HL-60 (cell line): ENCODE measurements at regions not wholly inside any gene's neighbourhood (a gene's known extent, or its start where the extent isn't known, plus 50 kb on each side); places are given as distances from the start of the nearest gene placed in this dataset.

Experiments
- DNase-seq, 2 experiments: peaks; one replicate each; pipeline ENCODE4 v3.0.0-alpha.2; 2010 to 2020; ENCODE audit warnings: low read depth in 1 of 2, low spot score in 1 of 2
- H3K27ac ChIP-seq: fragments of 250-450 bp; sonication (Bioruptor Pico); replicated peaks from 2 replicates; pipeline ENCODE4 v1.5.1; 2020; ENCODE audit warnings: mild to moderate bottlenecking, moderate library complexity
- H3K27me3 ChIP-seq: fragments of 250-450 bp; sonication (Bioruptor Pico); 2 replicates; pipeline ENCODE4 v1.5.1; 2021; ENCODE audit warnings: mild to moderate bottlenecking, moderate library complexity; ENCODE audit not compliant: insufficient read depth, poor library complexity, severe bottlenecking
- H3K4me3 ChIP-seq: replicated peaks from 2 replicates; pipeline ENCODE4 v1.5.1; 2011; ENCODE audit warnings: mild to moderate bottlenecking, control low read depth, low read length; ENCODE audit not compliant: insufficient read depth
- GABPA ChIP-seq: IDR thresholded peaks from 2 replicates; pipeline ENCODE4 v1.6.1; 2012; ENCODE audit warnings: low read depth
- POLR2AphosphoS5 ChIP-seq: IDR thresholded peaks from 2 replicates; pipeline ENCODE4 v1.6.1; 2012; ENCODE audit warnings: low read depth
- SPI1 ChIP-seq: IDR thresholded peaks from 2 replicates; pipeline ENCODE4 v1.6.1; 2012; ENCODE audit warnings: low read depth, mild to moderate bottlenecking, borderline replicate concordance
- TF ChIP-seq, protein P1 (sequence below): IDR thresholded peaks from 2 replicates; pipeline ENCODE4 v1.6.1; 2012; ENCODE audit warnings: low read depth; ENCODE audit not compliant: insufficient replicate concordance
- TF ChIP-seq, protein P2 (sequence below): IDR thresholded peaks from one replicate; pipeline ENCODE4 v1.5.1; 2011; ENCODE audit warnings: low read length, control low read depth, inconsistent platforms; ENCODE audit not compliant: insufficient read depth

DNA sequence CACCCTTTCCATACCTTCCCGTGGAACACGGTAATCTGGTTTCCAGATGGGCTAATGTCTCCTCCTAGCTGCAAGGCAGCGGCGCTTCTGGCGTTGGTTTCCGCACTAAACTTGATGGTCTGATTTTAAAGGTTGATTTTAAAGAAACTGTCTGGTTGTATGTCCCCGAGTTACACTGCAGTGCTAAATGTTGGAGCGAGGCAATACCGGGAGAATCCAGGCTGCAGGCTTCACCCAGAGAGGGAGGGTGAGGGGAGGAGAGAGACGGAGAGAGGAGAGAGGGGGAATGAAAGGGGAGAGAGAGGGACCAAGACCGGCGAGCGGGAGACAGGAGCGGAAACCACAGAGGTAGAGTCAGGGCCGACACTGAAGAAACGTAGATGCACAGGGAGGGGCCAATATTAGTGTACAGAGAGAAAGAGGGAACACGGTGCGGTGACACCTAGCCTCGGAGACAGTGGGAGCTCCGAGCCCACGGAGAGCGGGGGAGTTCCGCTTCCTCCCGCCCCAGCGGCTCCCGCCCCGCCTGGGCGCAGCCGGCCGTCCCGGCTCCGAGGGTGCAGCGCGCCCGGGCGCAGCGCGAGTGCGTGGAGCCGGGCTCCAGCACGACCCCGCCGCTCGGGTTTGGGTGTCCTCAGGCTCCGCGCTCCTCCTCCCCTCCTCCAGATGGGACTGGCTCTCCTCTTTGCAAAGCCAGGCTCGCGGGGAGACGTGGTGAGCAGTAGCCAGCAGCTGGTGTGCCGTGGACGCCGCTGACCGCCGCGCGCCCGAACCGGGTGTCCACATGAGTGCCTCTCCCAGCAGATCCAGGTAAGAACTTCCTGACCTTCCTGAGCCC, 71.9 kb upstream of the GRAMD1B start:
- H3K27ac ChIP-seq, result no peak overlapping the region
- peaks cover 41% of the 10 kb centered on the region for H3K27me3 ChIP-seq

DNA sequence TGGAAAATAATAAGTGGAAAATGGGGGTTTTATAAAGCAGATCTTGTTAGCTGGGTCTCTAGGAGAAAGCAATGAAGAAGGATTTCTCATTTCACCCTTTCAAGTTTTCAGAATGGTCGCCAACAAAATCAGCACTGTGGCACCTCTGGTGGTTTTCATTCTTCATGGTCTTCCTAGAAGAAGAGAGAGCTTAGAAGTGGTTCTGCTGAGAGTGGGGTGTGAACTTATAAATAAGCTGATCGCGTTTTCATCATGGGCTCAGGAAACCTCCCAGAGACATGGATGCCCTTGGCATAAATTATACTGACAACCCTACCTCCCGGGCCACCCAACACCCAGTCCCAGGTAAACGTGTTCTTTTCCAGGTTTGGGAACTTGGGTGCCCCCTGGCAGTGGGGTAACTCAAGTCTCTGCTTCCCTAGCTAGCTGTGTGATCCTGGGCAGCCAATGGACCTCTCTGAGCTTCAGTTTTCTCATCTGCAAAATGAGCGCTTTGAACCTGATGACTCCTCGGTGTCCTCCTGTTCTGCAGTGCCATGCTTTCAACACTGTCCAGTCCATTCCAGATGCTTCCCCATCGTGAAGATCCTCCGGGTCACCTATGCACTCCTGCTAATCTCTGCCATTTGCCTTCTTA, 72.6 kb upstream of the GRAMD1B start:
- TF ChIP-seq SPI1 (no peak), POLR2AphosphoS5 (no peak), GABPA (no peak)
- TF ChIP-seq, protein P1, sequence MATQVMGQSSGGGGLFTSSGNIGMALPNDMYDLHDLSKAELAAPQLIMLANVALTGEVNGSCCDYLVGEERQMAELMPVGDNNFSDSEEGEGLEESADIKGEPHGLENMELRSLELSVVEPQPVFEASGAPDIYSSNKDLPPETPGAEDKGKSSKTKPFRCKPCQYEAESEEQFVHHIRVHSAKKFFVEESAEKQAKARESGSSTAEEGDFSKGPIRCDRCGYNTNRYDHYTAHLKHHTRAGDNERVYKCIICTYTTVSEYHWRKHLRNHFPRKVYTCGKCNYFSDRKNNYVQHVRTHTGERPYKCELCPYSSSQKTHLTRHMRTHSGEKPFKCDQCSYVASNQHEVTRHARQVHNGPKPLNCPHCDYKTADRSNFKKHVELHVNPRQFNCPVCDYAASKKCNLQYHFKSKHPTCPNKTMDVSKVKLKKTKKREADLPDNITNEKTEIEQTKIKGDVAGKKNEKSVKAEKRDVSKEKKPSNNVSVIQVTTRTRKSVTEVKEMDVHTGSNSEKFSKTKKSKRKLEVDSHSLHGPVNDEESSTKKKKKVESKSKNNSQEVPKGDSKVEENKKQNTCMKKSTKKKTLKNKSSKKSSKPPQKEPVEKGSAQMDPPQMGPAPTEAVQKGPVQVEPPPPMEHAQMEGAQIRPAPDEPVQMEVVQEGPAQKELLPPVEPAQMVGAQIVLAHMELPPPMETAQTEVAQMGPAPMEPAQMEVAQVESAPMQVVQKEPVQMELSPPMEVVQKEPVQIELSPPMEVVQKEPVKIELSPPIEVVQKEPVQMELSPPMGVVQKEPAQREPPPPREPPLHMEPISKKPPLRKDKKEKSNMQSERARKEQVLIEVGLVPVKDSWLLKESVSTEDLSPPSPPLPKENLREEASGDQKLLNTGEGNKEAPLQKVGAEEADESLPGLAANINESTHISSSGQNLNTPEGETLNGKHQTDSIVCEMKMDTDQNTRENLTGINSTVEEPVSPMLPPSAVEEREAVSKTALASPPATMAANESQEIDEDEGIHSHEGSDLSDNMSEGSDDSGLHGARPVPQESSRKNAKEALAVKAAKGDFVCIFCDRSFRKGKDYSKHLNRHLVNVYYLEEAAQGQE, result no peak
- Histone ChIP-seq H3K27me3 (peaks cover 44% of the 10 kb centered on the region), H3K27ac (no peak overlapping the region), H3K4me3 (no peak overlapping the region)
- DNase-seq, result no peak

More for the DNA sequence above, 71.9 kb upstream of the GRAMD1B start:
- peak; percentile 6 to 10 for DNase-seq
- no peak for TF ChIP-seq POLR2AphosphoS5
- TF ChIP-seq GABPA, result peak; percentile 52
- TF ChIP-seq SPI1, result peak; percentile 44; the same call in 1 of the 2 replicates
- peak overlapping the region; percentile 23 for H3K4me3 ChIP-seq

DNA sequence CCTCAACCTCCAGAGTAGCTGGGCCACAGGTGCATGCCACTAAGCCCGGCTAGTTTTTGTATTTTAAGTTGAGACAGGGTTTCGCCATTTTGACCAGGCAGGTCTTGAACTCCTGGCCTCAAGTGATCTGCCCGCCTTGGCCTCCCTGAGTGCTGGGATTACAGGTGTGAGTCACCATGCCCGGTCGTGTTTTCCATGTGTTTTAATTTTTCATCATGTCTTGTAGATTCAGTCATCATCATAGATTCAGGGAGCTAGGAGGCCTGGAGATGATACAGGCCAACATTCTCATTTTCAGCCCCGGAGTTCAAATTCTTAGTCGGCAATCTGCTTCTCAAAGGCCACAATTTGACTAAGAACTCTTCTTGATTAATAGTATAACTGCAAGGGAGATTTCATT, 73.5 kb upstream of the GRAMD1B start:
- TF ChIP-seq GABPA (no peak), POLR2AphosphoS5 (no peak), SPI1 (no peak)
- TF ChIP-seq, protein P1, result no peak
- TF ChIP-seq, protein P2, sequence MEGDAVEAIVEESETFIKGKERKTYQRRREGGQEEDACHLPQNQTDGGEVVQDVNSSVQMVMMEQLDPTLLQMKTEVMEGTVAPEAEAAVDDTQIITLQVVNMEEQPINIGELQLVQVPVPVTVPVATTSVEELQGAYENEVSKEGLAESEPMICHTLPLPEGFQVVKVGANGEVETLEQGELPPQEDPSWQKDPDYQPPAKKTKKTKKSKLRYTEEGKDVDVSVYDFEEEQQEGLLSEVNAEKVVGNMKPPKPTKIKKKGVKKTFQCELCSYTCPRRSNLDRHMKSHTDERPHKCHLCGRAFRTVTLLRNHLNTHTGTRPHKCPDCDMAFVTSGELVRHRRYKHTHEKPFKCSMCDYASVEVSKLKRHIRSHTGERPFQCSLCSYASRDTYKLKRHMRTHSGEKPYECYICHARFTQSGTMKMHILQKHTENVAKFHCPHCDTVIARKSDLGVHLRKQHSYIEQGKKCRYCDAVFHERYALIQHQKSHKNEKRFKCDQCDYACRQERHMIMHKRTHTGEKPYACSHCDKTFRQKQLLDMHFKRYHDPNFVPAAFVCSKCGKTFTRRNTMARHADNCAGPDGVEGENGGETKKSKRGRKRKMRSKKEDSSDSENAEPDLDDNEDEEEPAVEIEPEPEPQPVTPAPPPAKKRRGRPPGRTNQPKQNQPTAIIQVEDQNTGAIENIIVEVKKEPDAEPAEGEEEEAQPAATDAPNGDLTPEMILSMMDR, result no peak
- no peak overlapping the region for H3K27ac ChIP-seq
- DNase-seq, result no peak
- H3K27me3 ChIP-seq, result peaks cover 39% of the 10 kb centered on the region
- H3K4me3 ChIP-seq, result no peak overlapping the region

GRCh38 chr11:123354371-123354975, 75.6 kb upstream of the GRAMD1B start:
- Histone ChIP-seq H3K27ac (no peak overlapping the region), H3K27me3 (peaks cover 27% of the 10 kb centered on the region), H3K4me3 (no peak overlapping the region)
- DNase-seq, result no peak
- TF ChIP-seq SPI1, result no peak
- TF ChIP-seq, protein P2, result no peak
- TF ChIP-seq POLR2AphosphoS5, result no peak
- no peak for TF ChIP-seq GABPA
- TF ChIP-seq, protein P1, result no peak
